CD4-positive, alpha-beta T cell treated with Interleukin-4 for 1 hour (primary cell): ENCODE measurements at regions not wholly inside any gene's neighbourhood (a gene's known extent, or its start where the extent isn't known, plus 50 kb on each side); places are given as distances from the start of the nearest gene placed in this dataset.
"Not testable (repeated sequence)": the region's sequence is repeated elsewhere in the genome, so short reads cannot be mapped to it uniquely, and the experiment has no call there.

Source experiments
- DNase-seq, 2 donors: peaks; one replicate each; pipeline ENCODE4 v3.0.0-alpha.2; 2020 to 2022

DNA sequence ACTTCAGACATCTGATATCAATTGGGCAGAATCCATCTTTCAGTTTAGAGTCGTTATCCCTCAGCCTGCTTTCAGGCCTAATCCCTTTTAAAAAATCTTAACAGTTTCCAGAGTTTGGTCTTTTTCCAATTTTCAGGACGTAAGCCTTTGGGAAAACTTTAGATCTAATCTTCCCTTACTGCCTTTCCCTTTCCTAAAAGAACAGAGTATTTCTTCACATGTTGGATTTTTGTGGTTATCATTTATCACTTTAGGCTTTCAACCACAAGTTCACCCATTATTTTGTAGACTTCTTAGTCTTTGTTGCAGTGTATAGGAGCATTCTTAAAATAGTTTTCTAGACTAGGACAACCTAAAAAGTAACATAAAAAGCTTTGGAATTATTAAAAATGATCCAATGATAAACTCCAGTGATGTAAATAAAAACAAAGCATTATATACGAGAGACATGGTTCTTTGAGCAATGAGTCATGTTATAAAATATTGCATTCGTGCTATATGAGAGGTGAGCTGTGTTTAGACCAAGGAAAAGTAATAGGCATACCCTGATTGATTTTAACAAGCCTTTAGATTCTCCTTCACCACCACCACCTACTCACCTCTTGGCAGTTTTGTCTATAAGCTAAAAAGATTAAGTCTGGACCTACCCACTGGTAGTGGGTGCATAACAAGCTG, 90.4 kb upstream of the MCHR2 start:
- DNase-seq = no peak

DNA sequence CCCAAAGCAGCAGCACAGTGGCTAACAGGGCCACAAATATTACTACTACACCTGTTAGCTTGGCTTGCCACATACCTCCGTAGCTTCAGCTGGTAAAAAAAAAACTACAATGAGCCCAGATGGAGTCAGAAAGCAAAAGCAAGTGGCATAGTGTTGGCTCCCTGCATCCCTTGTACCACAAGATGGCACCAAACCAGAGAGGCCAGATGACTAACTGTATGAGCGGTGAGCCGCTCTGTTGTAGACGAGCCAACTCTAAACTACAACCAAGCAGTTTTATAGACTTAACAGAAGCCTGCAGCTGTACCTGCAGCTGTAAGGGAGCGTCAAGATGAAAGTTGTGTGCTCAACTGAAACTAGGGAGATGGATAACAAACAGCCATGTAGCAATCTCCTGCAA, 84.5 kb upstream of the MCHR2 start:
- no peak for DNase-seq

DNA sequence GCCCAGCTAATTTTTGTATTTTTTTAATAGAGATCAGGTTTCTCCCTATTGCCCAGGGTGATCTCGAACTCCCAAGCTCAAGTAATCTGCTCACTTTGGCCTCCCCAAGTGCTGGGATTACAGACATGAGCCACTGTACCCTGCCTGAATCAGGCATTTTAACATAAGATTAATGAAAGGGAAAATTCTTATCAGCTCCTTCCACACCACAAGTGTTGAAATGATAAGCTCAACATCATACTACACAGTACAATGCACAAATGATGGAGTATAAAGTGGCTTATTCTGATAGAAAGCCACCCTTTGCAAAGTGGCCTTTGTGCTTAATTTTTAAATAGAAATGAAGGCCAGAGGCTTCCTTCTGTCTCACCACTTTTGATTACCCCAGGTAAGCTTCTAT, 71.3 kb upstream of the MCHR2 start:
- DNase-seq = no peak

DNA sequence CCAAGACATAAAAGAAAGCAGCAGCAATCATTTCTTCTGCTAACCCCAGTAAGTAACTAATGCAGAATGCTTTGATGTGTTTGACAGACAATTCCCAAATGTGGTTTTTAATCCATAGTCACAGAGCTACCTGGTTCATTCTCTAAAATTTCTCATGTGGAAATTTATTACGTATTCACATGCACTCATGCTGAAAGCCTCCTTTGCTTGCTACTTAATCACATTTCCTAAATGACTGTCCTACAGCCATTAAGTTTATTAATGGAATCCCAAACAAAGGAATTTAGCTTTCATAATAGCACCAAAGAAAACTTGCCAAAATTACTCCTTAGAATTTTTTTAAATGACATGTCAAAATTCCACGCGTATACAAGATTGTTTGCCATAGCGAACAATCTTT, 68.6 kb upstream of the MCHR2 start:
- no peak for DNase-seq

DNA sequence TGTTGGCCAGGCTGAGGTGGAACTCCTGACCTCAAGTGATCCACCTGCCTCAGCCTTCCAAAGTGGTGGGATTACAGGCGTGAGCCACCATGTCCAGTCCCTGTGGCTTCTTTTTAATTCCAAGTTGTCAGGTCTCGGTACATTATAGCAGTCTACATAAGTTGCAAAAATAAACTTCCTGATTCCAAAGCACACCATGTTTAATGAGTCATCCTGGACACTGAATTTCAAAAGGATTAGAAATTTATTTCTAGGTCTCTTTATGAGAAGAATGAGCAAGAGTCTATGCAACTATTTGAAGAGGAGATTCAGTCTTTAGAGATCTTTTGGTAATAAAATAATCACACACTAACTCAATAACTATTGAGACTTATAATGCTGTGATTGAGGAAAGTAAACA, 63.9 kb upstream of the MCHR2 start:
- no peak for DNase-seq

DNA sequence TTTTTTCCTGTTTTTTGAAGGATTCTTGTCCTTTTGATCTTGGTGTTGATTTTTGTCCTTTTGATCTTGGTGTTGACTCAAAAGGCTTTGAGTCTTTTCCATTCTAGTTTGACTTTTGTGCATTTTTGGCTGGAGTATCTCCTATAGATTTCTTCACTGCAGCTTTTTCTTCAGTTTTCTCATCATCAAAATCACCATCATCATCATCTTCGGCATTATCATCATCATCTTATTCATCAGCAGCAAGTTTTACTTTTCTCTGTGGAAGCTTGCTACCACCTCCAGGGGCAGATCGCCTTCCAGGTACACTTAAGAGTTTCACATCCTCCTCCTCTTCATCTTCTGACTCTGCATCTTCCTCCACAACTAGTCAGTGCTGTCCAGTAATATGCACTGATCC, 56.5 kb upstream of the MCHR2 start:
- DNase-seq = no peak

- DNase-seq = not testable (repeated sequence)
Measured at GRCh38 chr6:100043961-100044360, 49.9 kb upstream of the MCHR2 start.
